H1 (cell line): ENCODE measurements at regions not wholly inside any gene's neighbourhood (a gene's known extent, or its start where the extent isn't known, plus 50 kb on each side); places are given as distances from the start of the nearest gene placed in this dataset.

Experiments
- CTCF ChIA-PET: fragments of 300-600 bp; sonication (Branson Sonifier 250); formaldehyde crosslinking; loops from one replicate; lab custom pipeline; 2021; ENCODE audit not compliant: partially characterized antibody; lab: Charles Lee
- POLR2A ChIA-PET: fragments of 300-600 bp; sonication (Branson Sonifier 250); formaldehyde crosslinking; loops from one replicate; lab custom pipeline; 2021; ENCODE audit warnings: inconsistent platforms; ENCODE audit not compliant: partially characterized antibody; lab: Charles Lee
- DNase-seq, 2 experiments: peaks; one replicate each; pipeline versions ENCODE4 v3.0.0 to v3.0.0-alpha.2; 2010 to 2022; ENCODE audit warnings: low spot score in 2 of 2, low read depth in 1 of 2, mixed read lengths in 1 of 2
- FAIRE-seq: peaks from 2 replicates; lab custom pipeline; 2011; peaks lifted over from hg19 to GRCh38; lab: Jason Lieb, UNC
- H2AFZ ChIP-seq: 2 replicates; pipeline ENCODE4 v1.8.1; 2012; ENCODE audit warnings: low read length, inconsistent platforms
- H2AK5ac ChIP-seq: 2 replicates; pipeline ENCODE4 v1.6.1; 2013; ENCODE audit warnings: low read depth, low read length
- H2BK120ac ChIP-seq: replicated peaks from 2 replicates; pipeline ENCODE3; 2013; ENCODE audit warnings: low read depth, low read length, inconsistent platforms
- H2BK12ac ChIP-seq: 2 replicates; pipeline ENCODE4 v1.6.1; 2013; ENCODE audit warnings: low read depth, low read length
- H2BK15ac ChIP-seq: 2 replicates; pipeline ENCODE4 v1.6.1; 2013; ENCODE audit warnings: low read length
- H2BK20ac ChIP-seq: 2 replicates; pipeline ENCODE4 v1.6.1; 2013; ENCODE audit warnings: low read length
- H2BK5ac ChIP-seq: 2 replicates; pipeline ENCODE4 v1.6.1; 2013; ENCODE audit warnings: low read depth, low read length
- H3K14ac ChIP-seq: 2 replicates; pipeline ENCODE4 v1.6.1; 2013; ENCODE audit warnings: inconsistent platforms; ENCODE audit not compliant: insufficient read length
- H3K18ac ChIP-seq: 2 replicates; pipeline ENCODE4 v1.6.1; 2013; ENCODE audit warnings: low read length; ENCODE audit errors: extremely low read depth
- H3K23ac ChIP-seq: 2 replicates; pipeline ENCODE4 v1.6.1; 2013; ENCODE audit warnings: inconsistent platforms; ENCODE audit not compliant: insufficient read length
- H3K23me2 ChIP-seq: 2 replicates; pipeline ENCODE4 v1.6.1; 2013; ENCODE audit warnings: low read depth, low read length
- H3K27ac ChIP-seq: 2 replicates; pipeline ENCODE4 v1.6.1; 2011; ENCODE audit warnings: low read depth, low read length, inconsistent platforms
- H3K27me3 ChIP-seq, 4 experiments: replicated peaks in 1 of 4; 1 replicate in 1 of 4; 2 replicates in 3 of 4; pipeline versions ENCODE4 v1.6.1 to v1.8.1; 2011 to 2013; ENCODE audit warnings: low read length in 3 of 4, mild to moderate bottlenecking in 3 of 4, inconsistent platforms in 2 of 4, mixed read lengths in 2 of 4, moderate library complexity in 1 of 4; ENCODE audit not compliant: control insufficient read depth in 3 of 4, insufficient read depth in 3 of 4; ENCODE audit errors: extremely low read depth in 1 of 4
- H3K36me3 ChIP-seq, 4 experiments: 2 replicates each; pipeline versions ENCODE4 v1.6.1 to v1.8.1; 2011 to 2013; ENCODE audit warnings: mild to moderate bottlenecking in 4 of 4, low read length in 3 of 4, moderate library complexity in 2 of 4, control low read depth in 1 of 4, inconsistent platforms in 1 of 4; ENCODE audit not compliant: insufficient read depth in 4 of 4, control insufficient read depth in 2 of 4
- H3K4ac ChIP-seq: replicated peaks from 2 replicates; pipeline ENCODE3; 2013; ENCODE audit warnings: low read length, low read depth, mixed read lengths, inconsistent platforms; ENCODE audit not compliant: insufficient read length
- H3K4me1 ChIP-seq, 4 experiments: replicated peaks in 1 of 4; 1 replicate in 1 of 4; 2 replicates in 3 of 4; pipeline versions ENCODE4 v1.6.1 to v1.8.1; 2011 to 2013; ENCODE audit warnings: low read length in 3 of 4, inconsistent platforms in 2 of 4, mixed read lengths in 1 of 4; ENCODE audit not compliant: insufficient read depth in 4 of 4, control insufficient read depth in 3 of 4
- H3K4me2 ChIP-seq, 2 experiments: 2 replicates each; pipeline versions ENCODE4 v1.6.1 to v1.8.1; 2011 to 2013; ENCODE audit warnings: low read depth in 2 of 2, low read length in 2 of 2, control low read depth in 1 of 2, inconsistent platforms in 1 of 2, mild to moderate bottlenecking in 1 of 2; ENCODE audit not compliant: insufficient read depth in 1 of 2
- H3K4me3 ChIP-seq, 4 experiments: fragments of 200-600, 300-600 bp in 1 of 4; sonication (generic), shearing (Covaris generic), sonication (Bioruptor Twin) in 1 of 4; 2 replicates each; pipeline versions ENCODE4 v1.5.1 to v1.8.1; 2011 to 2016; ENCODE audit warnings: low read length in 4 of 4, low read depth in 3 of 4, control low read depth in 2 of 4, inconsistent platforms in 2 of 4, mild to moderate bottlenecking in 2 of 4, mixed read lengths in 1 of 4, moderate library complexity in 1 of 4; ENCODE audit not compliant: insufficient read depth in 2 of 4; ENCODE audit errors: extremely low read depth in 1 of 4
- H3K56ac ChIP-seq: replicated peaks from 2 replicates; pipeline ENCODE3; 2013; ENCODE audit warnings: low read depth, mild to moderate bottlenecking, mixed read lengths, low read length, inconsistent platforms; ENCODE audit not compliant: insufficient read length
- H3K79me1 ChIP-seq: 2 replicates; pipeline ENCODE4 v1.6.1; 2013; ENCODE audit warnings: low read depth, low read length, control low read depth
- H3K79me2 ChIP-seq, 2 experiments: 2 replicates each; pipeline versions ENCODE4 v1.6.1 to v1.8.1; 2012 to 2013; ENCODE audit warnings: low read length in 2 of 2, mild to moderate bottlenecking in 2 of 2, inconsistent platforms in 1 of 2; ENCODE audit not compliant: insufficient read depth in 2 of 2, control insufficient read depth in 1 of 2
- H3K9ac ChIP-seq, 4 experiments: replicated peaks in 1 of 4; 1 replicate in 1 of 4; 2 replicates in 3 of 4; pipeline versions ENCODE4 v1.6.1 to v1.8.1; 2011 to 2013; ENCODE audit warnings: low read depth in 3 of 4, low read length in 3 of 4, control low read depth in 2 of 4, mild to moderate bottlenecking in 2 of 4, moderate library complexity in 2 of 4, inconsistent platforms in 1 of 4; ENCODE audit errors: extremely low read depth in 1 of 4
- H3K9me3 ChIP-seq, 2 experiments: 2 replicates each; pipeline versions ENCODE4 v1.6.1 to v1.8.1; 2012 to 2013; ENCODE audit warnings: mild to moderate bottlenecking in 2 of 2, moderate library complexity in 2 of 2, control low read depth in 1 of 2, inconsistent platforms in 1 of 2, low read depth in 1 of 2, low read length in 1 of 2, mixed read lengths in 1 of 2; ENCODE audit not compliant: insufficient read depth in 2 of 2
- H4K20me1 ChIP-seq, 2 experiments: replicated peaks in 1 of 2; 2 replicates each; pipeline versions ENCODE3 to v1.8.1; 2011 to 2013; ENCODE audit warnings: inconsistent platforms in 2 of 2, low read length in 2 of 2, mild to moderate bottlenecking in 1 of 2; ENCODE audit not compliant: insufficient read depth in 2 of 2, control insufficient read depth in 1 of 2
- H4K5ac ChIP-seq: 2 replicates; pipeline ENCODE4 v1.6.1; 2013; ENCODE audit warnings: low read length, low read depth, mixed read lengths, inconsistent platforms; ENCODE audit not compliant: insufficient read length
- H4K8ac ChIP-seq: 2 replicates; pipeline ENCODE4 v1.8.0; 2013; ENCODE audit warnings: mild to moderate bottlenecking, moderate library complexity, low read length, inconsistent platforms; ENCODE audit not compliant: insufficient read depth; ENCODE audit errors: extremely low read depth
- H4K91ac ChIP-seq: replicated peaks from 2 replicates; pipeline ENCODE3; 2013; ENCODE audit warnings: low read length, mixed read lengths, inconsistent platforms; ENCODE audit not compliant: insufficient read length
- ATF3 ChIP-seq: IDR thresholded peaks from 2 replicates; pipeline ENCODE4 v1.6.1; 2011; ENCODE audit warnings: low read depth, mild to moderate bottlenecking, low read length; ENCODE audit not compliant: insufficient read depth
- FOSL1 ChIP-seq: IDR thresholded peaks from 2 replicates; pipeline ENCODE4 v1.6.1; 2011; ENCODE audit warnings: mild to moderate bottlenecking, low read depth, low read length, moderate library complexity; ENCODE audit not compliant: insufficient read depth
- GABPA ChIP-seq: IDR thresholded peaks from 2 replicates; pipeline ENCODE4 v1.6.1; 2011; ENCODE audit warnings: mild to moderate bottlenecking, low read length, moderate library complexity, borderline replicate concordance; ENCODE audit not compliant: insufficient read depth
- JUN ChIP-seq: IDR thresholded peaks from 2 replicates; pipeline ENCODE4 v1.6.1; 2011; ENCODE audit warnings: low read depth, mild to moderate bottlenecking, improper control_type of control experiment, low read length
- JUND ChIP-seq: IDR thresholded peaks from 2 replicates; pipeline ENCODE4 v1.6.1; 2011; ENCODE audit warnings: mild to moderate bottlenecking, improper control_type of control experiment, low read length
- MAFK ChIP-seq: IDR thresholded peaks from 2 replicates; pipeline ENCODE4 v1.6.1; 2012; ENCODE audit warnings: low read depth, mild to moderate bottlenecking, improper control_type of control experiment, low read length
- NANOG ChIP-seq: IDR thresholded peaks from 2 replicates; pipeline ENCODE4 v1.6.1; 2011; ENCODE audit warnings: low read length, low read depth, mild to moderate bottlenecking, inconsistent platforms; ENCODE audit not compliant: insufficient read depth, poor library complexity, severe bottlenecking
- SIN3A ChIP-seq, 2 experiments: IDR thresholded peaks in 1 of 2; conservative IDR thresholded peaks in 1 of 2; 2 replicates each; pipeline ENCODE4 v1.6.1; 2011 to 2012; ENCODE audit warnings: low read length in 2 of 2, improper control_type of control experiment in 1 of 2, low read depth in 1 of 2, mild to moderate bottlenecking in 1 of 2
- TEAD4 ChIP-seq: IDR thresholded peaks from 2 replicates; pipeline ENCODE4 v1.6.1; 2012; ENCODE audit warnings: low read depth, low read length, inconsistent platforms, mixed read lengths
- WGBS, 2 experiments: shearing (Covaris generic) in 1 of 2; methylation state at CpG; one replicate each; pipeline versions ENCODE4 v1.1.6 to v1.1.7; 2013 to 2015; ENCODE audit warnings: low lambda C conversion rate in 2 of 2, mixed read lengths in 2 of 2, inconsistent platforms in 1 of 2, low coverage in 1 of 2, missing lambda C conversion rate in 1 of 2; ENCODE audit not compliant: insufficient replicate concordance in 2 of 2, insufficient coverage in 1 of 2, insufficient read length in 1 of 2; ENCODE audit errors: extremely low coverage in 1 of 2, missing lambda C conversion rate in 1 of 2; 5-methylcytosine and 5-hydroxymethylcytosine counted together

DNA sequence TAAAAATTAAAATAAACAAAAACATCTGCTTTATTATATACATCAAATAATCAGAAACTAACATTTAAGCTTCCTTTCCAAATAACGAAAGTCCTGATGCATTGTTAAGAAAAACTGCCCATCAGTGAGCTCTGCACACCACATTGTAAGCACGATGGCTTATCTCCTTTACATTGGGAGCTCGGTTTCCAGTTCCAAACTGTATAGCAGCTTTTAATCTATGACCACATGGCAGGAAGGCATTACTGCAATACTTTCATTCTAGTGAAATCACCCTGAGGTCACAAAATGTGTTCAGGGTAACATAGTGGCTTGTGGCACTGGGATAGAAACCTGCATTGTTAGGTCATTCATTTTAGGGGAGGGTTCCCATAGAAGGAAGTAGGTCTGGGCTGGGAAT lies 146.3 kb downstream of the ZNF22 start:
- Histone ChIP-seq H3K14ac (no peak overlapping the region), H3K4me3 (no peak overlapping the region), H3K4ac (no peak overlapping the region), H3K4me1 (no peaks in the 10 kb centered on the region), H3K23ac (no peak overlapping the region), H4K91ac (no peak overlapping the region), H2BK20ac (no peak overlapping the region), H3K18ac (no peak overlapping the region), H3K9ac (no peak overlapping the region), H3K36me3 (no peaks in the 10 kb centered on the region), H2BK12ac (no peak overlapping the region), H3K27me3 (no peaks in the 10 kb centered on the region), H2AFZ (no peak overlapping the region), H3K79me2 (no peaks in the 10 kb centered on the region), H4K8ac (no peak overlapping the region), H3K27ac (no peak overlapping the region), H3K56ac (no peak overlapping the region), H2BK15ac (no peak overlapping the region), H3K4me2 (no peak overlapping the region), H2BK5ac (no peak overlapping the region), H3K23me2 (no peaks in the 10 kb centered on the region), H2AK5ac (no peak overlapping the region), H3K9me3 (no peaks in the 10 kb centered on the region), H2BK120ac (no peak overlapping the region), H4K20me1 (no peaks in the 10 kb centered on the region), H4K5ac (no peak overlapping the region), H3K79me1 (no peaks in the 10 kb centered on the region)
- DNase-seq, result no peak
- WGBS, 2 experiments, result 59% methylated on average over 3 of the region's 3 CpGs; no CpG with 5 or more reads in 1 of the 2 experiments
- ChIA-PET CTCF (interaction anchor here (0.8 kb wide), 1 partner anchor 341 kb away, joined by 3 read pairs; no protein-coding TSS in a partner anchor), POLR2A (interaction anchor here (0.8 kb wide), 1 partner anchor 212 kb away, joined by 3 read pairs; no protein-coding TSS in a partner anchor)
- no peak for FAIRE-seq
- no peak for TF ChIP-seq JUND
- no peak for TF ChIP-seq ATF3
- TF ChIP-seq FOSL1, result no peak
- TF ChIP-seq TEAD4, result no peak
- no peak for TF ChIP-seq GABPA
- no peak for TF ChIP-seq JUN
- TF ChIP-seq NANOG, result no peak
- no peak for TF ChIP-seq SIN3A (conservative IDR thresholded peaks at IDR 0.05 in 1 of 2, IDR thresholded peaks at IDR 0.05 in 1 of 2; ENCODE audit: low read depth in 1 of 2, low read length in 2 of 2)
- TF ChIP-seq MAFK, result no peak
